ENCODE measurements at regions not wholly inside any gene's neighbourhood (a gene's known extent, or its start where the extent isn't known, plus 50 kb on each side); places are given as distances from the start of the nearest gene placed in this dataset.

DNA sequence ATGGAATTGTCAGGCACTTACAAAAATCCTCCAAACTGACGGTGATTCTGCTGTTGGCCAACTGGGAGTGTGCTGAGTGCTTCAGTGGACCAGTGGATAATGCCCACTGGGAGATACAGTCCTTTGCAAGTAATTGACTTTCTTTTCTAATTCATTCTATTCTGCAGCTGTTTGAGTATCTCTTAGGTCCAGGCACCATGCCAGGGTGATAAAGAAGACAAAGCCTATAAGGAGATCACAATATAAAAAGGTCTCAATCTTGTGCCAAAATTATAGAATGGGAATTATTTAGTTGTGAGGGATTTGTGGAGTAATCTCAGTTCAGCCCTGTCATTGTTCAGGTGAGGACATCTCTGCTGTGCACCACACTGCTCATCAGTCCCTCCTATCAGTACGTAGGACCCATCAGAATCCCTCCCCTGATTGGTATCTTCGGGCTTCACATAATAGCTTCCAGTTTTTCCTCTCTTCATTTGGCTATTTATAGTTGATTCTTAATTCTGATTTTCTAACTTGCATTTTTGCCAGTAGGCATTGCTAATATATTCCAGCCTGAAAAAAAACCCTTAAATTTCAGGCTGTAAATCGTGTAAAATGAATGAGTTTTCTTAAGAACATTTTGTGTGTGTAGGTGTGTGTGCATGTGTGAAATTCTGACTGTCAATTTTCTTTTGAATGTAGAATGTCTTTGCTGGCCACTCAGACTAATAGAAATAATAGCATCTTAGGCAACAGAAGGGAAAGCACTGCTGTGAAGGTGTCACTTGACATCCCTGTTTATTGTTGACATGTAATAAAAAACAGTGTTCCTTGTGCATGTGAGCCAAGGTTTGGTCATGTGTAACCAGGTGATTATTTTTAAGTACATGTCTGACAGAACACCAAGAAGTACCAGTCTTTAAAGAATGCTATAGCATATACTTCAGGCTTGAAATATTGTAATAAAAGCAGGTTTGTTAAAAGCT lies 457.6 kb upstream of the RGS6 start:
- WGBS, 2 donors: 80 to 86% methylated on average over 4 of the region's 4 CpGs
- Histone ChIP-seq H3K9me3 (no peaks in the 10 kb centered on the region), H3K27me3 (no peaks in the 10 kb centered on the region), H3K36me3 (no peaks in the 10 kb centered on the region), H3K4me1 (peaks cover 0 to 14% (median 4%) of the 10 kb centered on the region in 4 donors), H3K4me3 (no peak overlapping the region), H3K27ac (no peak overlapping the region)
- DNase-seq (no peak), ATAC-seq (ENCODE audit: low FRiP score in 2 of 2) (no peak)
- TF ChIP-seq, protein P1, sequence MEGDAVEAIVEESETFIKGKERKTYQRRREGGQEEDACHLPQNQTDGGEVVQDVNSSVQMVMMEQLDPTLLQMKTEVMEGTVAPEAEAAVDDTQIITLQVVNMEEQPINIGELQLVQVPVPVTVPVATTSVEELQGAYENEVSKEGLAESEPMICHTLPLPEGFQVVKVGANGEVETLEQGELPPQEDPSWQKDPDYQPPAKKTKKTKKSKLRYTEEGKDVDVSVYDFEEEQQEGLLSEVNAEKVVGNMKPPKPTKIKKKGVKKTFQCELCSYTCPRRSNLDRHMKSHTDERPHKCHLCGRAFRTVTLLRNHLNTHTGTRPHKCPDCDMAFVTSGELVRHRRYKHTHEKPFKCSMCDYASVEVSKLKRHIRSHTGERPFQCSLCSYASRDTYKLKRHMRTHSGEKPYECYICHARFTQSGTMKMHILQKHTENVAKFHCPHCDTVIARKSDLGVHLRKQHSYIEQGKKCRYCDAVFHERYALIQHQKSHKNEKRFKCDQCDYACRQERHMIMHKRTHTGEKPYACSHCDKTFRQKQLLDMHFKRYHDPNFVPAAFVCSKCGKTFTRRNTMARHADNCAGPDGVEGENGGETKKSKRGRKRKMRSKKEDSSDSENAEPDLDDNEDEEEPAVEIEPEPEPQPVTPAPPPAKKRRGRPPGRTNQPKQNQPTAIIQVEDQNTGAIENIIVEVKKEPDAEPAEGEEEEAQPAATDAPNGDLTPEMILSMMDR (IDR thresholded peaks at IDR 0.05): no peak
- TF ChIP-seq POLR2AphosphoS5 (IDR thresholded peaks at IDR 0.05) (no peak), POLR2A (IDR thresholded peaks at IDR 0.05) (no peak), EP300 (IDR thresholded peaks at IDR 0.05) (no peak)

DNA sequence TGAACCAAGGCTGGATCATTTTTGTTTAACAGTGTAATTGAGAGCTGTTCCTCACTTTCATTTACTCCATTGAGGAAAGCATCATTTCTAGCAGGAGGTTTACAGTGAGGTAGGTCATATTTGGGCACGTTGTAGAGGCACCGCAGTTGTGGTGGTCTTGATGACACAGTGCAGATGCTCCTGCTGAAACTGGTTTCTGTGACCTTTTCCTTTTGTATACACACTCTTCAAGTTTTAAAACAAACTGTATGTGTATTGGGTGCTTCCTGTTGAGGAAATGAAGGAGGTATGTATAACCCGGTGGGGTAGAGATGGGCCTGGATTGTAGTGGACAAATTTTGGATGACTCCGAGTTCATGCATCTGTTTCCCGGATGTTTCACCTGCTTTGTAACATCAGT lies 456.3 kb upstream of the RGS6 start:
- no peaks in the 10 kb centered on the region for H3K27me3 ChIP-seq
- H3K36me3 ChIP-seq: no peaks in the 10 kb centered on the region
- H3K9me3 ChIP-seq: no peaks in the 10 kb centered on the region
- no peak overlapping the region for H3K27ac ChIP-seq
- no peak for ATAC-seq (ENCODE audit: low FRiP score in 2 of 2)
- peaks cover 0 to 20% (median 4%) of the 10 kb centered on the region in 4 donors for H3K4me1 ChIP-seq
- no peak for TF ChIP-seq POLR2A (IDR thresholded peaks at IDR 0.05)
- TF ChIP-seq, protein P1 (IDR thresholded peaks at IDR 0.05): no peak
- no peak for TF ChIP-seq POLR2AphosphoS5 (IDR thresholded peaks at IDR 0.05)
- TF ChIP-seq EP300 (IDR thresholded peaks at IDR 0.05): no peak
- DNase-seq: no peak
- H3K4me3 ChIP-seq: no peak overlapping the region
- 68 to 70% methylated on average over 5 of the region's 5 CpGs for WGBS, 2 donors

DNA sequence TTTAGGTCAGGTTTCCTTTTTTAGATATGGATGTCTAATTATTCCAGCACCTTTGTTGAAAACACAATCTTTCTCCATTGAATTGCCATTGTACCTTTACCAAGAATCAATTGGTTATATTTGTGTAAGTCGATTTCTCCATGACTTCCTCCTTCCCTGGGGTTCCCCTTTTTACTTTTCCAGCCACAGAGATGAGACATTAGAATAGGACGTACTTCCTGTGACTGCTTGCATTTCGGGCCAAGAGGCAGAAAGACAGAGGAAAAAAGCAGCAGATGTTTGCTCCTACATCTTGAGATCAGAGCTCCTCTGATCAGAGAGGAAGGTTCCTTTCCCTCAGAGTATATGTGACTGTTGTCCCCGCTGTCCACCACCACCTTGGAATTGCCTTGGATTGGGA lies 453.7 kb upstream of the RGS6 start:
- ATAC-seq (ENCODE audit: low FRiP score in 2 of 2): peak in 1 of 2 donors; percentile 81

DNA sequence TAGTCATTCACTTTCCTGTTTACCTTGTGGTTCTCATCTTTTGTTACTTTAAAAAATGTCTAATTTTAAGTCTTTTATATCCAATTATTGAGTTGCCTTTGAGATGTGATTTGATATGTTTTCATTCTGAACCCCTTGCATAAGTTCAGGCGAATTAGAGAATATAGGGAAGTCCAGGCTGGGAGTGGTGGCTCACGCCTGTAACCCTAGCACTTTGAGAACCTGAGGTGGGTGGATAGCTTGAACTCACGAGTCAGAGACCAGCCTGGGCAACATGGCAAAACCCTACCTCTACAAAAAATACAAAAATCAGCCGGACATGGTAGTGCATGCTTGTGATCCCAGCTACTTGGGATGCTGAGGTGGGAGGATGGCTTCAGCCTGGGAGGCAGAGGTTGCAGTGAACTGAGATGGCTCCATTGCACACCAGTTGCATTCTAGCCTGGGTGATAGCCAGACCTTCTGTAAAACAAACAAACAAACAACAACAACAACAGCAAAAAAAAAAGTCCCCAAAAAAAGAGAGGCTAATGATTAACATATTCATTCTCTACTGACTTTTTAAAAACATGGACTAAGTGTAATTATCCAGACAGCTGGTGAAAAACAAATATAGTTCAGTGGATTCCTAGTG lies 451.1 kb upstream of the RGS6 start:
- WGBS, 2 donors: 87 to 90% methylated on average over 4 of the region's 4 CpGs
- ATAC-seq (ENCODE audit: low FRiP score in 2 of 2) (no peak), DNase-seq (no peak)
- Histone ChIP-seq H3K27ac (no peak overlapping the region), H3K36me3 (peaks cover 0 to 3% (median 0%) of the 10 kb centered on the region in 4 donors), H3K4me1 (peaks cover 2 to 15% (median 4%) of the 10 kb centered on the region in 4 donors), H3K27me3 (no peaks in the 10 kb centered on the region), H3K9me3 (no peaks in the 10 kb centered on the region), H3K4me3 (no peak overlapping the region)
- TF ChIP-seq, protein P1 (IDR thresholded peaks at IDR 0.05): no peak
- no peak for TF ChIP-seq POLR2AphosphoS5 (IDR thresholded peaks at IDR 0.05)
- no peak for TF ChIP-seq EP300 (IDR thresholded peaks at IDR 0.05)
- TF ChIP-seq POLR2A (IDR thresholded peaks at IDR 0.05): no peak

More for the DNA sequence above, 453.7 kb upstream of the RGS6 start:
- H3K4me1 ChIP-seq: peaks cover 2 to 15% (median 4%) of the 10 kb centered on the region in 4 donors
- no peak overlapping the region for H3K4me3 ChIP-seq
- no peak for DNase-seq
- TF ChIP-seq EP300 (IDR thresholded peaks at IDR 0.05): no peak
- peak in 1 of 4 donors; percentile 36 for TF ChIP-seq POLR2A (IDR thresholded peaks at IDR 0.05)
- peak in 1 of 2 donors; percentile 30 for TF ChIP-seq POLR2AphosphoS5 (IDR thresholded peaks at IDR 0.05)
- H3K9me3 ChIP-seq: no peaks in the 10 kb centered on the region
- WGBS, 2 donors: 32 to 43% methylated on average over 4 of the region's 4 CpGs
- H3K27me3 ChIP-seq: no peaks in the 10 kb centered on the region
- peaks cover 0 to under 1% (median 0%) of the 10 kb centered on the region in 4 donors for H3K36me3 ChIP-seq
- H3K27ac ChIP-seq: peak overlapping the region; percentile 18 to 52 (median 34)

DNA sequence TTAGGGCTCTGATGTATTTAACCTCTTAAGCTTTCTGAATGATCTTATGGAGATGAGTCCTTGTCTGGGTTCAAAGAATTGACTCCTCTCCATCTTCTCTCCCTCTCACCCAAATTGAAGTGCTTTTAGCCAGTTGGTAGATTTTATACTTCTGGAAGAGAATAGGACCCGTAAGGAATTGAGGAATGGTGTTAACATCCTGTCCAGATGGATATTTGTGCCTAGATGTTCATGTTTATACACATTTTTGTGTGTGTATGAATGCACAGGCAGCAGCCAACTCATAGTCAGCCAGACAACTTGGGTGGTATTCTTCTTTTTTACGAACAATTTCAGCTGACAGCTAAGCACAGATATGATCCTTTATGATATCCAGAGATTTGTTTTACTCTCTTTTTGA lies 449.6 kb upstream of the RGS6 start:
- Histone ChIP-seq H3K27ac (no peak overlapping the region), H3K27me3 (no peaks in the 10 kb centered on the region), H3K4me3 (no peak overlapping the region), H3K36me3 (peaks cover 0 to 3% (median 0%) of the 10 kb centered on the region in 4 donors), H3K4me1 (peaks cover 4 to 20% (median 6%) of the 10 kb centered on the region in 4 donors), H3K9me3 (no peaks in the 10 kb centered on the region)
- WGBS, 2 donors: 68 to 91% methylated on average over 2 of the region's 2 CpGs
- no peak for DNase-seq
- no peak for ATAC-seq (ENCODE audit: low FRiP score in 2 of 2)
- no peak for TF ChIP-seq POLR2A (IDR thresholded peaks at IDR 0.05)
- TF ChIP-seq POLR2AphosphoS5 (IDR thresholded peaks at IDR 0.05): no peak
- TF ChIP-seq, protein P1 (IDR thresholded peaks at IDR 0.05): no peak
- TF ChIP-seq EP300 (IDR thresholded peaks at IDR 0.05): no peak
